K562 (cell line): ENCODE measurements at regions not wholly inside any gene's neighbourhood (a gene's known extent, or its start where the extent isn't known, plus 50 kb on each side); places are given as distances from the start of the nearest gene placed in this dataset.

Experiments
- ATAC-seq: fragments of 200-7000 bp; cut with Tn5 transposase; 3 replicates; pipeline ENCODE4 v1.9.1; 2020; ENCODE audit warnings: moderate library complexity
- BruUV-seq: library from RNA; stranded (reverse); fragments of 400-500 nt; replicated peaks from 2 replicates; lab custom pipeline; 2021; lab: Mats Ljungman, UMichigan
- CTCF ChIA-PET: fragments of 300-600 bp; formaldehyde crosslinking; extraction: SDS; loops from one replicate; lab custom pipeline; 2021; ENCODE audit warnings: low intra/inter-chr PET ratio; lab: Yijun Ruan, JAX
- POLR2A ChIA-PET: fragments of 300-600, 350-650 bp; sonication (Branson Sonifier 250); formaldehyde crosslinking; extraction: SDS; loops from one replicate; lab custom pipeline; 2021; ENCODE audit warnings: antibody characterized with exemption, inconsistent platforms; lab: Yijun Ruan, JAX
- DNase-seq, 4 experiments: peaks; one replicate each; pipeline versions ENCODE4 v3.0.0 to v3.0.0-alpha.2; 2011 to 2018; ENCODE audit warnings: low spot score in 3 of 4, mixed read lengths in 3 of 4; ENCODE audit errors: extremely low read depth in 1 of 4
- FAIRE-seq: peaks from 2 replicates; lab custom pipeline; 2011; peaks lifted over from hg19 to GRCh38; lab: Jason Lieb, UNC
- H2AFZ ChIP-seq: 2 replicates; pipeline ENCODE4 v1.6.0; 2011; ENCODE audit warnings: low read depth, low read length, control low read depth, inconsistent platforms
- H3K27ac ChIP-seq: fragments of 200-600 bp; 3 replicates; pipeline ENCODE4 v1.8.0; 2011; ENCODE audit warnings: low read depth, mild to moderate bottlenecking, control low read depth, inconsistent platforms, low read length, moderate library complexity, mixed read lengths; ENCODE audit errors: extremely low read depth
- H3K27me3 ChIP-seq, 2 experiments: fragments of 300-600 bp in 1 of 2; 2 replicates in 1 of 2; 3 replicates in 1 of 2; pipeline versions ENCODE4 v1.6.0 to v1.8.0; 2011; ENCODE audit warnings: inconsistent platforms in 2 of 2, low read length in 2 of 2, mild to moderate bottlenecking in 1 of 2, mixed read lengths in 1 of 2, moderate library complexity in 1 of 2; ENCODE audit not compliant: control insufficient read depth in 2 of 2, insufficient read depth in 2 of 2
- H3K36me3 ChIP-seq: fragments of 300-600 bp; 3 replicates; pipeline ENCODE4 v1.8.0; 2011; ENCODE audit warnings: mild to moderate bottlenecking, low read length, inconsistent platforms; ENCODE audit not compliant: control insufficient read depth, insufficient read depth
- H3K4me1 ChIP-seq, 2 experiments: fragments of 200-600 bp in 1 of 2; replicated peaks in 1 of 2; 2 replicates in 1 of 2; 3 replicates in 1 of 2; pipeline versions ENCODE4 v1.5.1 to v1.8.0; 2011; ENCODE audit warnings: inconsistent platforms in 2 of 2, low read length in 2 of 2, mild to moderate bottlenecking in 1 of 2, mixed read lengths in 1 of 2, moderate library complexity in 1 of 2; ENCODE audit not compliant: control insufficient read depth in 2 of 2, insufficient read depth in 2 of 2
- H3K4me2 ChIP-seq: 2 replicates; pipeline ENCODE4 v1.6.1; 2011; ENCODE audit warnings: low read length, control low read depth, inconsistent platforms, mixed read lengths; ENCODE audit not compliant: insufficient read depth
- H3K4me3 ChIP-seq: fragments of 200-600 bp; sonication (generic), shearing (Covaris generic); 2 replicates; pipeline ENCODE4 v1.5.1; 2016; ENCODE audit warnings: control low read depth, inconsistent platforms
- H3K79me2 ChIP-seq: fragments of 200-600 bp; 3 replicates; pipeline ENCODE4 v1.8.0; 2011; ENCODE audit warnings: low read length, inconsistent platforms; ENCODE audit not compliant: control insufficient read depth, insufficient read depth
- H3K9ac ChIP-seq, 2 experiments: 2 replicates each; pipeline versions ENCODE4 v1.6.0 to v1.6.1; 2011; ENCODE audit warnings: low read depth in 2 of 2, low read length in 2 of 2, control low read depth in 1 of 2, inconsistent platforms in 1 of 2, mild to moderate bottlenecking in 1 of 2, mixed read lengths in 1 of 2; ENCODE audit not compliant: insufficient read depth in 1 of 2
- H3K9me1 ChIP-seq: one replicate; pipeline ENCODE4 v1.6.0; 2011; ENCODE audit warnings: inconsistent platforms, mild to moderate bottlenecking, low read length, moderate library complexity; ENCODE audit not compliant: control insufficient read depth, insufficient read depth
- H3K9me3 ChIP-seq: replicated peaks from 2 replicates; pipeline ENCODE4 v1.5.1; 2011; ENCODE audit warnings: low read depth, low read length, inconsistent platforms; ENCODE audit not compliant: control insufficient read depth, insufficient read depth
- H4K20me1 ChIP-seq: replicated peaks from 2 replicates; pipeline ENCODE4 v1.6.1; 2011; ENCODE audit warnings: low read length, inconsistent platforms, mixed read lengths; ENCODE audit not compliant: control insufficient read depth, insufficient read depth
- BCLAF1 ChIP-seq, 2 experiments: fragments of 450-650 bp in 1 of 2; IDR thresholded peaks; 2 replicates each; pipeline ENCODE4 v1.6.1; 2011 to 2017; ENCODE audit warnings: low read depth in 2 of 2, antibody characterized with exemption in 1 of 2, borderline replicate concordance in 1 of 2, low read length in 1 of 2, mild to moderate bottlenecking in 1 of 2, mixed read lengths in 1 of 2; ENCODE audit not compliant: control insufficient read depth in 1 of 2
- HDAC8 ChIP-seq: fragments of 450-650 bp; IDR thresholded peaks from 2 replicates; pipeline ENCODE4 v1.6.1; 2016; ENCODE audit warnings: mild to moderate bottlenecking, missing genetic modification characterization, moderate library complexity, missing compliant biosample characterization
- SNAPC5 ChIP-seq: fragments of 250-450 bp; sonication (Bioruptor Pico); IDR thresholded peaks from 2 replicates; pipeline ENCODE4 v1.8.0; 2021; ENCODE audit warnings: moderate library complexity, mild to moderate bottlenecking, inconsistent platforms
- ZNF512 ChIP-seq: IDR thresholded peaks from 2 replicates; pipeline ENCODE4 v1.6.1; 2016; ENCODE audit warnings: missing genetic modification characterization, missing compliant biosample characterization
- WGBS: fragments of 100-300 bp; shearing (Covaris generic); methylation state at CpG from one replicate; pipeline ENCODE4 v1.1.6; 2016; ENCODE audit warnings: low coverage, mixed read lengths; ENCODE audit not compliant: insufficient coverage; ENCODE audit errors: missing lambda C conversion rate; 5-methylcytosine and 5-hydroxymethylcytosine counted together
- in situ Hi-C: fragments of 300-500 bp; cut with MboI; formaldehyde crosslinking; loops from 4 replicates; pipeline ENCODE4 v1.15.0; 2018; ENCODE audit warnings: inconsistent platforms, mixed read lengths
- intact Hi-C: fragments of 100-400 bp; cut with micrococcal nuclease; formaldehyde crosslinking; loops from 2 replicates; pipeline ENCODE4 v1.14.2; 2022

- no peaks in the 10 kb centered on the region for H3K9me3 ChIP-seq
- in situ Hi-C loops (no loop called here), intact Hi-C loops (loop anchor here (10.0 kb wide), 1 partner anchor 208 kb away; no protein-coding TSS in a partner anchor)
- no peaks in the 10 kb centered on the region for H3K79me2 ChIP-seq
- DNase-seq (no peak), ATAC-seq (no peak), FAIRE-seq (no peak)
- no peak overlapping the region for H3K4me3 ChIP-seq
- no peaks in the 10 kb centered on the region for H3K36me3 ChIP-seq
- WGBS: 5% methylated on average over 1 of the region's 1 CpG
- H2AFZ ChIP-seq: no peak overlapping the region
- H3K4me1 ChIP-seq: no peaks in the 10 kb centered on the region; a peak in 2 of 5 replicates
- H3K4me2 ChIP-seq: no peak overlapping the region
- no peaks in the 10 kb centered on the region for H4K20me1 ChIP-seq
- H3K9me1 ChIP-seq: no peaks in the 10 kb centered on the region
- H3K27ac ChIP-seq: no peak overlapping the region
- no peaks in the 10 kb centered on the region for H3K27me3 ChIP-seq
- BruUV-seq: no TSS peak
- H3K9ac ChIP-seq: no peak overlapping the region
- ChIA-PET POLR2A (no interaction called here), CTCF (no interaction called here)
- TF ChIP-seq HDAC8 (tag) (no peak), SNAPC5 (no peak), BCLAF1 (IDR thresholded peaks at IDR 0.05; ENCODE audit: borderline replicate concordance in 1 of 2, control insufficient read depth in 1 of 2, low read depth in 2 of 2, low read length in 1 of 2) (no peak), ZNF512 (tag) (no peak)
Measured at GRCh38 chr2:58972737-58973136, 731.6 kb upstream of the FANCL start.
